Activated B cell treated with CpG ODN at 0.5 μM for 24 hours (primary cell): ENCODE measurements at regions not wholly inside any gene's neighbourhood (a gene's known extent, or its start where the extent isn't known, plus 50 kb on each side); places are given as distances from the start of the nearest gene placed in this dataset.

Source experiments
- ATAC-seq: fragments of 200-7000 bp; cut with Tn5 transposase; one replicate; pipeline ENCODE4 v1.10.0; 2021; ENCODE audit warnings: low read depth, mild to moderate bottlenecking, moderate library complexity
- CTCF ChIA-PET: fragments of 350-600 bp; sonication (Branson Sonifier 250); formaldehyde crosslinking; loops from one replicate; lab custom pipeline; 2021; ENCODE audit warnings: antibody characterized with exemption; lab: Charles Lee
- POLR2A ChIA-PET: fragments of 350-600 bp; sonication (Branson Sonifier 250); formaldehyde crosslinking; loops from one replicate; lab custom pipeline; 2021; ENCODE audit warnings: antibody characterized with exemption; lab: Charles Lee
- DNase-seq: peaks from one replicate; pipeline ENCODE4 v3.0.0; 2022
- H3K27ac Mint-ChIP-seq: one replicate; pipeline ENCODE4 v1.8.0; 2020; ENCODE audit warnings: mixed read lengths
- H3K27me3 Mint-ChIP-seq: one replicate; pipeline ENCODE4 v1.8.0; 2021; ENCODE audit warnings: mixed read lengths
- H3K36me3 Mint-ChIP-seq: one replicate; pipeline ENCODE4 v1.8.0; 2021; ENCODE audit warnings: low read depth, mixed read lengths
- H3K4me1 Mint-ChIP-seq: one replicate; pipeline ENCODE4 v1.8.0; 2021; ENCODE audit warnings: mixed read lengths
- H3K4me3 Mint-ChIP-seq: one replicate; pipeline ENCODE4 v1.8.0; 2020; ENCODE audit warnings: mild to moderate bottlenecking, mixed read lengths
- H3K9me3 Mint-ChIP-seq: one replicate; pipeline ENCODE4 v1.8.0; 2020; ENCODE audit warnings: mixed read lengths
- intact Hi-C: fragments of 100-400 bp; cut with micrococcal nuclease; formaldehyde crosslinking; loops from one replicate; pipeline ENCODE4 v1.15.1; 2024
- TF ChIP-seq, protein P1 (sequence below): fragments of 200-600 bp; IDR thresholded peaks from one replicate; pipeline ENCODE4 v1.8.0; 2022; ENCODE audit warnings: antibody characterized with exemption, mild to moderate bottlenecking

DNA sequence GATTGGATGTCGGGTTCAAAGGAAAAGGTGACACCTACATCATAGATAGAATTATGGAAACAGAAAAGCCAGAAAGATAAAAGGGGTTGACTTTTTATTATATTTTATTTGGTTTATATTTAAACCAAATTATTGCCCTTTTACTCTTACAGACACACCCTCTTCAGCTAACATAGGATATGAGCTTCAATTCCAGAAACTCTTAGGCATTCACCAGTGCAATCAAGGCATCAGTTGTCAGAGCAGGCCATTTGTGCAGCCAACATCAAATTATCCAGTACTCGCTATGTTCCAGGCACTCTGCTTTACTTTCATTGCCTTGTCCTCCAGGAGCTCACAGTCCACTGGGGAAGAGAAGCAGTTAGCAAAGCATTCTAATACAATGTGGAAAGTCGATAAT, 347.5 kb downstream of the TFEC start:
- DNase-seq (no peak), ATAC-seq (no peak)
- no peaks in the 10 kb centered on the region for H3K4me1 Mint-ChIP-seq
- intact Hi-C loops = no loop called here
- no peaks in the 10 kb centered on the region for H3K27me3 Mint-ChIP-seq
- no peak overlapping the region for H3K4me3 Mint-ChIP-seq
- H3K27ac Mint-ChIP-seq = no peak overlapping the region
- ChIA-PET POLR2A (no interaction called here), CTCF (no interaction called here)
- no peaks in the 10 kb centered on the region for H3K9me3 Mint-ChIP-seq
- H3K36me3 Mint-ChIP-seq = no peaks in the 10 kb centered on the region
- TF ChIP-seq, protein P1, sequence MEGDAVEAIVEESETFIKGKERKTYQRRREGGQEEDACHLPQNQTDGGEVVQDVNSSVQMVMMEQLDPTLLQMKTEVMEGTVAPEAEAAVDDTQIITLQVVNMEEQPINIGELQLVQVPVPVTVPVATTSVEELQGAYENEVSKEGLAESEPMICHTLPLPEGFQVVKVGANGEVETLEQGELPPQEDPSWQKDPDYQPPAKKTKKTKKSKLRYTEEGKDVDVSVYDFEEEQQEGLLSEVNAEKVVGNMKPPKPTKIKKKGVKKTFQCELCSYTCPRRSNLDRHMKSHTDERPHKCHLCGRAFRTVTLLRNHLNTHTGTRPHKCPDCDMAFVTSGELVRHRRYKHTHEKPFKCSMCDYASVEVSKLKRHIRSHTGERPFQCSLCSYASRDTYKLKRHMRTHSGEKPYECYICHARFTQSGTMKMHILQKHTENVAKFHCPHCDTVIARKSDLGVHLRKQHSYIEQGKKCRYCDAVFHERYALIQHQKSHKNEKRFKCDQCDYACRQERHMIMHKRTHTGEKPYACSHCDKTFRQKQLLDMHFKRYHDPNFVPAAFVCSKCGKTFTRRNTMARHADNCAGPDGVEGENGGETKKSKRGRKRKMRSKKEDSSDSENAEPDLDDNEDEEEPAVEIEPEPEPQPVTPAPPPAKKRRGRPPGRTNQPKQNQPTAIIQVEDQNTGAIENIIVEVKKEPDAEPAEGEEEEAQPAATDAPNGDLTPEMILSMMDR = no peak

DNA sequence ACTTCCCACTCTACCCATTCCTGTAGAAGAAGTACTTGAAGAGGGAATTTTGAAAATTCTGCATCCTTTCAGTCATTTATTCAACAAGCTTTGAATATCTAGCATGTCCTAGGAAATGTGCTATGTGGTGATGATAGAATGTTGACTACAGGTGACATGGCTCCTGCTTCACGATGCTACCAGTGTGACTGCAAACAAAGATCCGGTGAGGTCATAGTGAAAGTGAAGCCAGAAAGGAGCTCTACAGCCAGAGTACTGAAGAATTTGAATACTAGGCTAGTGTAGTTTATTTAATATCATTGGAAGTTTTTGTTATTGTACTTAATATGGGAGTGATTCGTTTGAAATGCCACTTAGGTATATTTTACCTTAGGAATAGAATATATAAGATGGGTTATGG, 348.1 kb downstream of the TFEC start:
- DNase-seq (no peak), ATAC-seq (no peak)
- H3K36me3 Mint-ChIP-seq = no peaks in the 10 kb centered on the region
- TF ChIP-seq, protein P1 = no peak
- H3K27me3 Mint-ChIP-seq = no peaks in the 10 kb centered on the region
- POLR2A ChIA-PET = no interaction called here
- H3K4me3 Mint-ChIP-seq = no peak overlapping the region
- intact Hi-C loops = no loop called here
- CTCF ChIA-PET = no interaction called here
- H3K27ac Mint-ChIP-seq = no peak overlapping the region
- H3K4me1 Mint-ChIP-seq = no peaks in the 10 kb centered on the region
- no peaks in the 10 kb centered on the region for H3K9me3 Mint-ChIP-seq

DNA sequence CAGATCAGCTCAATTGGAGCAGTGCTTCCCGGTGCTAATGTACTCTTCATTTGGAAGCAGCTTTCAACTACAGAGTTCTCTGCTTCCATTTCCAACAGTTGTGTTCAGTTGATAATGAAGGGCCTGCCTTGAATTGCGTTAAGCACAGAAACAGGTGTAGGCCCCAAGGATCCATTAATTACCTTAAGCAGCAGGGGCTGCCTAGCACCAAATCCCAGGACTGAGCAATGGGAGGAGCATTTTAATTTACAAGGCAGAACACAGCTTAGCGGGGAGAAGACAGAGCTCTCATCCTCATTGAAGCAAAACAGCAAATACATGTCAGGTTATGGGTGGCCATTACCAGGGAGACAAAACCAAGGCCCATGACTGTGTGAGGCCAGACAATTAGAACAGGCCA, 349.6 kb downstream of the TFEC start:
- H3K9me3 Mint-ChIP-seq = no peaks in the 10 kb centered on the region
- POLR2A ChIA-PET = interaction anchor here (0.6 kb wide), 1 partner anchor 808 kb away, joined by 3 read pairs; no protein-coding TSS in a partner anchor
- no peaks in the 10 kb centered on the region for H3K27me3 Mint-ChIP-seq
- ATAC-seq (no peak), DNase-seq (no peak)
- TF ChIP-seq, protein P1 = no peak
- H3K36me3 Mint-ChIP-seq = no peaks in the 10 kb centered on the region
- H3K27ac Mint-ChIP-seq = no peak overlapping the region
- intact Hi-C loops = loop anchor here (1.0 to 2.0 kb wide), 3 partner anchors 324 to 1655 kb away; no protein-coding TSS in a partner anchor
- H3K4me3 Mint-ChIP-seq = no peak overlapping the region
- CTCF ChIA-PET = interaction anchor here (0.9 to 3.3 kb wide), 3 partner anchors 25 to 815 kb away, joined by 3 to 20 read pairs (median 3); no protein-coding TSS in a partner anchor
- no peaks in the 10 kb centered on the region for H3K4me1 Mint-ChIP-seq

DNA sequence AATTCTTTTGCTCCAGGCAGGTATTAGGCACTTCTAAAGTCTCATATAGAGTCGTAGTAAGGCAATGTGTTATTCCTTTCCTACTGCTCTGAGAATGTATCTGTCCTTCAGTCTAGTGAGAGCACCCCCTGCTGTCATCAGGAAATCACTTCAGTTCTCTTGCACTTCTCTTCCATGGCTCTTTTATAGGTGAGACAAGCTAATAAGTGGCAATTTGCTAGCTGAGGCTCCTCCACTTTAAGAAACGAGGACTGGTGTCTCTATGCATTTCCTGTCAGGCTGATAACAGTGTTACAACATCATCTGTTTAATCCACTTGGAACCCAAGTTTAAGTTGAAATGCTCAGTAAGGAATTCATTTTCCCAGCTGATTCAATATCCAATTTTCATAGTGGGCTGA, 350.6 kb downstream of the TFEC start:
- Mint-ChIP-seq H3K9me3 (no peaks in the 10 kb centered on the region), H3K4me1 (no peaks in the 10 kb centered on the region), H3K36me3 (no peaks in the 10 kb centered on the region), H3K27ac (no peak overlapping the region), H3K4me3 (no peak overlapping the region), H3K27me3 (no peaks in the 10 kb centered on the region)
- POLR2A ChIA-PET = no interaction called here
- intact Hi-C loops = loop anchor here (1.0 to 2.0 kb wide), 3 partner anchors 323 to 1654 kb away; no protein-coding TSS in a partner anchor
- TF ChIP-seq, protein P1 = no peak
- no peak for DNase-seq
- CTCF ChIA-PET = interaction anchor here (0.9 to 3.3 kb wide), 4 partner anchors 11 to 814 kb away, joined by 3 to 20 read pairs (median 4); no protein-coding TSS in a partner anchor
- no peak for ATAC-seq

DNA sequence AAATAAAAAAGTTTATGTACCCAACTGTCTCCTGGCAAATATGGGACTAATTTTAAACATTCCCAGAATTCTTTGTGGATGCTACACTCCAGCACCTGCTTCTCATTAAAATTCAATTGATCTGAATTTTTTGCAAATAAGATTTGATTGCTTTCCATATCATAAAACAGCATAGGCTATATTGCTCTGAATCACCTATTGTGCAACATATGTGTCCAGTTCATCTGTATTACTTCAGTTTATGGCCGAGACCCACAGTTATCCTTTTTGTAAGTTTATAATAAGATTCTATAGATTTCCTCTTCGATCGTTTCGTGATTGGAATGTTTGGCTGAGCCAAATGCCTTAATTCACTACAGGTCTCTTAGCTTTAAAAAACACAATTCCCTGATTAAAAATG, 351.1 kb downstream of the TFEC start:
- H3K27ac Mint-ChIP-seq = no peak overlapping the region
- DNase-seq (no peak), ATAC-seq (no peak)
- TF ChIP-seq, protein P1 = no peak
- no peaks in the 10 kb centered on the region for H3K27me3 Mint-ChIP-seq
- no peaks in the 10 kb centered on the region for H3K4me1 Mint-ChIP-seq
- H3K9me3 Mint-ChIP-seq = no peaks in the 10 kb centered on the region
- CTCF ChIA-PET = interaction anchor here (1.0 to 3.3 kb wide), 2 partner anchors 11 to 814 kb away, joined by 4 to 20 read pairs; no protein-coding TSS in a partner anchor
- POLR2A ChIA-PET = no interaction called here
- intact Hi-C loops = no loop called here
- H3K36me3 Mint-ChIP-seq = no peaks in the 10 kb centered on the region
- H3K4me3 Mint-ChIP-seq = no peak overlapping the region
